K562 (cell line): ENCODE measurements at regions not wholly inside any gene's neighbourhood (a gene's known extent, or its start where the extent isn't known, plus 50 kb on each side); places are given as distances from the start of the nearest gene placed in this dataset.

ENCODE experiments used
- ATF7 ChIP-seq: fragments of 450-650 bp; IDR thresholded peaks from 2 replicates; pipeline ENCODE4 v1.7.1; 2014; ENCODE audit warnings: mild to moderate bottlenecking, moderate library complexity
- CBFA2T2 ChIP-seq: fragments of 450-650 bp; conservative IDR thresholded peaks from 2 replicates; pipeline ENCODE4 v1.6.1; 2017; ENCODE audit warnings: mild to moderate bottlenecking
- DPF2 ChIP-seq: fragments of 450-650 bp; IDR thresholded peaks from 2 replicates; pipeline ENCODE4 v1.6.1; 2016
- FOXA3 ChIP-seq, 2 experiments: fragments of 450-650 bp in 1 of 2; sonication (generic) in 1 of 2; formaldehyde crosslinking; IDR thresholded peaks in 1 of 2; conservative IDR thresholded peaks in 1 of 2; 2 replicates each; pipeline versions ENCODE4 v1.4.0 to v1.8.0; 2020 to 2022; ENCODE audit warnings: mild to moderate bottlenecking in 2 of 2, missing genetic modification reagents in 1 of 2
- HDAC2 ChIP-seq: fragments of 450-650 bp; IDR thresholded peaks from 2 replicates; pipeline ENCODE4 v1.6.1; 2016; ENCODE audit warnings: mild to moderate bottlenecking
- LEF1 ChIP-seq: fragments of 450-650 bp; IDR thresholded peaks from 2 replicates; pipeline ENCODE4 v1.6.1; 2016; ENCODE audit warnings: mild to moderate bottlenecking
- RAD21 ChIP-seq, 2 experiments: fragments of 250-450 bp in 1 of 2; fragments of 450-650 bp in 1 of 2; sonication (Bioruptor Pico) in 1 of 2; formaldehyde crosslinking in 1 of 2; IDR thresholded peaks in 1 of 2; conservative IDR thresholded peaks in 1 of 2; 2 replicates each; pipeline versions ENCODE4 v1.4.0 to v1.8.0; 2020 to 2022; ENCODE audit warnings: mild to moderate bottlenecking in 2 of 2, moderate library complexity in 1 of 2
- SP2 ChIP-seq: IDR thresholded peaks from 2 replicates; pipeline ENCODE4 v1.6.1; 2011; ENCODE audit warnings: mild to moderate bottlenecking, low read depth, low read length, moderate library complexity; ENCODE audit not compliant: poor library complexity, severe bottlenecking; ENCODE audit errors: extremely low read depth
- ZNF583 ChIP-seq: fragments of 250-450 bp; sonication (Bioruptor Pico); IDR thresholded peaks from 2 replicates; pipeline ENCODE4 v1.4.0; 2020
- ZNF586 ChIP-seq: fragments of 450-650 bp; formaldehyde crosslinking; conservative IDR thresholded peaks from 2 replicates; pipeline ENCODE4 v1.4.0; 2020; ENCODE audit warnings: mild to moderate bottlenecking, moderate library complexity
- ZNF717 ChIP-seq: fragments of 250-450 bp; sonication (Bioruptor Pico); IDR thresholded peaks from 2 replicates; pipeline ENCODE4 v1.5.0; 2021
- ZNF766 ChIP-seq: fragments of 200-800 bp; sonication (Bioruptor generic); conservative IDR thresholded peaks from 2 replicates; pipeline ENCODE4 v1.6.1; 2016; ENCODE audit warnings: missing genetic modification characterization, missing compliant biosample characterization
- TF ChIP-seq, protein P1 (sequence below): sonication (generic); formaldehyde crosslinking; IDR thresholded peaks from 2 replicates; pipeline ENCODE4 v1.8.0; 2022; ENCODE audit warnings: missing genetic modification reagents, mild to moderate bottlenecking, moderate library complexity, borderline replicate concordance
- TF ChIP-seq, protein P2 (sequence below): fragments of 450-650 bp; IDR thresholded peaks from 2 replicates; pipeline ENCODE4 v1.6.1; 2016; ENCODE audit warnings: mild to moderate bottlenecking, moderate library complexity

DNA sequence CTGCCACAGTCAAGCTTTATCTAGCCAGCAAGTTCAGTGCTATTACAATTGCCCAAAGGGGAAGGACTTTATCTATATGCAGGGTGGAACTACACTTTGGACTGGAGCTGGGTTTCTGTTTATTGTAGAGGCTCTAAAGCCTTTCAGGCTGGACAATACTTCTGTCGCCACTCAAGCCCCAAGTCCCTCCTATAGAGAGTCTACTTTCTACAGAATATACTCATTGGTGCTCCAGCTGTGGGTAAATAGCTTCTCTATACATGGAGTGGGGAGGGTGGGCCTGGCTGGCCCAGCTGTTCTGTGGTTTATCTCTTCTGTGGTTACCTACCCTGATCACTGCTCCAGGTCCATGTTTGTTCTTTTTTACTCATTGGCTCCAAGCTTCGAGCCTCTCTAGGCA lies 151.8 kb upstream of the MYLIP start (continued):
- TF ChIP-seq, protein P1, sequence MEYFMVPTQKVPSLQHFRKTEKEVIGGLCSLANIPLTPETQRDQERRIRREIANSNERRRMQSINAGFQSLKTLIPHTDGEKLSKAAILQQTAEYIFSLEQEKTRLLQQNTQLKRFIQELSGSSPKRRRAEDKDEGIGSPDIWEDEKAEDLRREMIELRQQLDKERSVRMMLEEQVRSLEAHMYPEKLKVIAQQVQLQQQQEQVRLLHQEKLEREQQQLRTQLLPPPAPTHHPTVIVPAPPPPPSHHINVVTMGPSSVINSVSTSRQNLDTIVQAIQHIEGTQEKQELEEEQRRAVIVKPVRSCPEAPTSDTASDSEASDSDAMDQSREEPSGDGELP = peak; percentile 96
- TF ChIP-seq FOXA3 (CRISPR knock-in tag; conservative IDR thresholded peaks at IDR 0.05 in 1 of 2, IDR thresholded peaks at IDR 0.05 in 1 of 2) (peak in 1 of 2 experiments; percentile 29; a peak in 1 of 4 replicates), SP2 (no peak), ATF7 (peak; percentile 27; the same call in 1 of the 2 replicates), ZNF586 (CRISPR knock-in tag) (no peak), HDAC2 (no peak), ZNF766 (CRISPR knock-in tag) (0 out of 2 replicates have a peak, but pooled peaks have one; percentile 44), LEF1 (no peak), ZNF583 (CRISPR knock-in tag) (no peak), CBFA2T2 (0 out of 2 replicates have a peak, but pooled peaks have one; percentile 11), RAD21 (CRISPR knock-in tag; conservative IDR thresholded peaks at IDR 0.05 in 1 of 2, IDR thresholded peaks at IDR 0.05 in 1 of 2) (peak in 1 of 2 experiments; percentile 31; a peak in 1 of 4 replicates), DPF2 (peak; percentile 53; the same call in 1 of the 2 replicates), ZNF717 (no peak)
- TF ChIP-seq, protein P2, sequence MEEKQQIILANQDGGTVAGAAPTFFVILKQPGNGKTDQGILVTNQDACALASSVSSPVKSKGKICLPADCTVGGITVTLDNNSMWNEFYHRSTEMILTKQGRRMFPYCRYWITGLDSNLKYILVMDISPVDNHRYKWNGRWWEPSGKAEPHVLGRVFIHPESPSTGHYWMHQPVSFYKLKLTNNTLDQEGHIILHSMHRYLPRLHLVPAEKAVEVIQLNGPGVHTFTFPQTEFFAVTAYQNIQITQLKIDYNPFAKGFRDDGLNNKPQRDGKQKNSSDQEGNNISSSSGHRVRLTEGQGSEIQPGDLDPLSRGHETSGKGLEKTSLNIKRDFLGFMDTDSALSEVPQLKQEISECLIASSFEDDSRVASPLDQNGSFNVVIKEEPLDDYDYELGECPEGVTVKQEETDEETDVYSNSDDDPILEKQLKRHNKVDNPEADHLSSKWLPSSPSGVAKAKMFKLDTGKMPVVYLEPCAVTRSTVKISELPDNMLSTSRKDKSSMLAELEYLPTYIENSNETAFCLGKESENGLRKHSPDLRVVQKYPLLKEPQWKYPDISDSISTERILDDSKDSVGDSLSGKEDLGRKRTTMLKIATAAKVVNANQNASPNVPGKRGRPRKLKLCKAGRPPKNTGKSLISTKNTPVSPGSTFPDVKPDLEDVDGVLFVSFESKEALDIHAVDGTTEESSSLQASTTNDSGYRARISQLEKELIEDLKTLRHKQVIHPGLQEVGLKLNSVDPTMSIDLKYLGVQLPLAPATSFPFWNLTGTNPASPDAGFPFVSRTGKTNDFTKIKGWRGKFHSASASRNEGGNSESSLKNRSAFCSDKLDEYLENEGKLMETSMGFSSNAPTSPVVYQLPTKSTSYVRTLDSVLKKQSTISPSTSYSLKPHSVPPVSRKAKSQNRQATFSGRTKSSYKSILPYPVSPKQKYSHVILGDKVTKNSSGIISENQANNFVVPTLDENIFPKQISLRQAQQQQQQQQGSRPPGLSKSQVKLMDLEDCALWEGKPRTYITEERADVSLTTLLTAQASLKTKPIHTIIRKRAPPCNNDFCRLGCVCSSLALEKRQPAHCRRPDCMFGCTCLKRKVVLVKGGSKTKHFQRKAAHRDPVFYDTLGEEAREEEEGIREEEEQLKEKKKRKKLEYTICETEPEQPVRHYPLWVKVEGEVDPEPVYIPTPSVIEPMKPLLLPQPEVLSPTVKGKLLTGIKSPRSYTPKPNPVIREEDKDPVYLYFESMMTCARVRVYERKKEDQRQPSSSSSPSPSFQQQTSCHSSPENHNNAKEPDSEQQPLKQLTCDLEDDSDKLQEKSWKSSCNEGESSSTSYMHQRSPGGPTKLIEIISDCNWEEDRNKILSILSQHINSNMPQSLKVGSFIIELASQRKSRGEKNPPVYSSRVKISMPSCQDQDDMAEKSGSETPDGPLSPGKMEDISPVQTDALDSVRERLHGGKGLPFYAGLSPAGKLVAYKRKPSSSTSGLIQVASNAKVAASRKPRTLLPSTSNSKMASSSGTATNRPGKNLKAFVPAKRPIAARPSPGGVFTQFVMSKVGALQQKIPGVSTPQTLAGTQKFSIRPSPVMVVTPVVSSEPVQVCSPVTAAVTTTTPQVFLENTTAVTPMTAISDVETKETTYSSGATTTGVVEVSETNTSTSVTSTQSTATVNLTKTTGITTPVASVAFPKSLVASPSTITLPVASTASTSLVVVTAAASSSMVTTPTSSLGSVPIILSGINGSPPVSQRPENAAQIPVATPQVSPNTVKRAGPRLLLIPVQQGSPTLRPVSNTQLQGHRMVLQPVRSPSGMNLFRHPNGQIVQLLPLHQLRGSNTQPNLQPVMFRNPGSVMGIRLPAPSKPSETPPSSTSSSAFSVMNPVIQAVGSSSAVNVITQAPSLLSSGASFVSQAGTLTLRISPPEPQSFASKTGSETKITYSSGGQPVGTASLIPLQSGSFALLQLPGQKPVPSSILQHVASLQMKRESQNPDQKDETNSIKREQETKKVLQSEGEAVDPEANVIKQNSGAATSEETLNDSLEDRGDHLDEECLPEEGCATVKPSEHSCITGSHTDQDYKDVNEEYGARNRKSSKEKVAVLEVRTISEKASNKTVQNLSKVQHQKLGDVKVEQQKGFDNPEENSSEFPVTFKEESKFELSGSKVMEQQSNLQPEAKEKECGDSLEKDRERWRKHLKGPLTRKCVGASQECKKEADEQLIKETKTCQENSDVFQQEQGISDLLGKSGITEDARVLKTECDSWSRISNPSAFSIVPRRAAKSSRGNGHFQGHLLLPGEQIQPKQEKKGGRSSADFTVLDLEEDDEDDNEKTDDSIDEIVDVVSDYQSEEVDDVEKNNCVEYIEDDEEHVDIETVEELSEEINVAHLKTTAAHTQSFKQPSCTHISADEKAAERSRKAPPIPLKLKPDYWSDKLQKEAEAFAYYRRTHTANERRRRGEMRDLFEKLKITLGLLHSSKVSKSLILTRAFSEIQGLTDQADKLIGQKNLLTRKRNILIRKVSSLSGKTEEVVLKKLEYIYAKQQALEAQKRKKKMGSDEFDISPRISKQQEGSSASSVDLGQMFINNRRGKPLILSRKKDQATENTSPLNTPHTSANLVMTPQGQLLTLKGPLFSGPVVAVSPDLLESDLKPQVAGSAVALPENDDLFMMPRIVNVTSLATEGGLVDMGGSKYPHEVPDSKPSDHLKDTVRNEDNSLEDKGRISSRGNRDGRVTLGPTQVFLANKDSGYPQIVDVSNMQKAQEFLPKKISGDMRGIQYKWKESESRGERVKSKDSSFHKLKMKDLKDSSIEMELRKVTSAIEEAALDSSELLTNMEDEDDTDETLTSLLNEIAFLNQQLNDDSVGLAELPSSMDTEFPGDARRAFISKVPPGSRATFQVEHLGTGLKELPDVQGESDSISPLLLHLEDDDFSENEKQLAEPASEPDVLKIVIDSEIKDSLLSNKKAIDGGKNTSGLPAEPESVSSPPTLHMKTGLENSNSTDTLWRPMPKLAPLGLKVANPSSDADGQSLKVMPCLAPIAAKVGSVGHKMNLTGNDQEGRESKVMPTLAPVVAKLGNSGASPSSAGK = 0 out of 2 replicates have a peak, but pooled peaks have one; percentile 7
